ENCODE measurements at regions not wholly inside any gene's neighbourhood (a gene's known extent, or its start where the extent isn't known, plus 50 kb on each side); places are given as distances from the start of the nearest gene placed in this dataset.
"Not testable (repeated sequence)": the region's sequence is repeated elsewhere in the genome, so short reads cannot be mapped to it uniquely, and the experiment has no call there.

- DNase-seq (ENCODE audit: low spot score), result no peak
These were observed 131.2 kb upstream of the RCN1 start for GRCh38 chr11:31959716-31960115.

DNA sequence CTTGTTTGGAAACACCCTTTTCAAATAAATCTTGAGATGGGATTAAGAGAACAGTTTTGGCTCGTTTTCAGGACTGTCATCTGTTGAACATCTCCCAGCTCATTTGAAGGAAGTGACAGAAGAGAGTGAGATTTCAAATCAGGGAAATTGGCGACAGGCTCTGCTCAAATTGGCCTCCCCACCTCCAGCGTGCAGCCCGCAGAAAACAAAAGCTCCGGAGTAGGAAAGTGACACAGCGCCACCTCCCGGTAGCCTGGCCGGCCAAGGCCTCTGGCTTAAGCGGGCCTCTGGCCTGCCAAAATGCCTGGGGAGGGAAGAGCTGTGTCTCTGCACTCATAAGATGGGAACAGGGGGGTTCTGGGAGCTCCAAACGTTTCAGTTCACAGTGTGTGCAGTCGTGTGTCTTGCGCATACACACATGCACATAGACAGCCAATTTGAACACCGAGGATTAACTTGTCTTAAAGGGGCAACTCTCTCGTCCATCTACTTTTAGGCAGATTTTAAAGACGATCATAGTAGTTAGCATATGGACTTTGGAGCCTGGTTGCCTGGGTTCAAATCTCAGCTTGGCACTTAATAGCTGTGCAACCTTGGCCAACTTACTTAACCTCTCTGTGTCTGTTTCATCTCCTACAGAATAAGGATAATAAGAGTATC is 132.7 kb upstream of the RCN1 start:
- peak; percentile 40 for DNase-seq (ENCODE audit: low spot score)
- no peaks in the 10 kb centered on the region for H3K27me3 Mint-ChIP-seq (ENCODE audit: low read depth)
- no peak overlapping the region for H3K4me3 Mint-ChIP-seq
- no peaks in the 10 kb centered on the region for H3K4me1 Mint-ChIP-seq (ENCODE audit: low read depth)
- no peaks in the 10 kb centered on the region for H3K9me3 Mint-ChIP-seq
- no peak overlapping the region for H3K27ac Mint-ChIP-seq
- H3K36me3 Mint-ChIP-seq (ENCODE audit: low read depth), result no peaks in the 10 kb centered on the region

More at GRCh38 chr11:31959716-31960115, 131.2 kb upstream of the RCN1 start:
- Mint-ChIP-seq H3K9me3 (no peaks in the 10 kb centered on the region), H3K4me1 (ENCODE audit: low read depth) (no peaks in the 10 kb centered on the region), H3K27ac (no peak overlapping the region), H3K36me3 (ENCODE audit: low read depth) (no peaks in the 10 kb centered on the region), H3K27me3 (ENCODE audit: low read depth) (no peaks in the 10 kb centered on the region), H3K4me3 (no peak overlapping the region)

GRCh38 chr11:31957674-31958073 is 133.2 kb upstream of the RCN1 start:
- no peaks in the 10 kb centered on the region for H3K27me3 Mint-ChIP-seq (ENCODE audit: low read depth)
- no peak for DNase-seq (ENCODE audit: low spot score)
- H3K36me3 Mint-ChIP-seq (ENCODE audit: low read depth), result no peaks in the 10 kb centered on the region
- no peaks in the 10 kb centered on the region for H3K9me3 Mint-ChIP-seq
- no peak overlapping the region for H3K4me3 Mint-ChIP-seq
- no peaks in the 10 kb centered on the region for H3K4me1 Mint-ChIP-seq (ENCODE audit: low read depth)
- H3K27ac Mint-ChIP-seq, result no peak overlapping the region

DNA sequence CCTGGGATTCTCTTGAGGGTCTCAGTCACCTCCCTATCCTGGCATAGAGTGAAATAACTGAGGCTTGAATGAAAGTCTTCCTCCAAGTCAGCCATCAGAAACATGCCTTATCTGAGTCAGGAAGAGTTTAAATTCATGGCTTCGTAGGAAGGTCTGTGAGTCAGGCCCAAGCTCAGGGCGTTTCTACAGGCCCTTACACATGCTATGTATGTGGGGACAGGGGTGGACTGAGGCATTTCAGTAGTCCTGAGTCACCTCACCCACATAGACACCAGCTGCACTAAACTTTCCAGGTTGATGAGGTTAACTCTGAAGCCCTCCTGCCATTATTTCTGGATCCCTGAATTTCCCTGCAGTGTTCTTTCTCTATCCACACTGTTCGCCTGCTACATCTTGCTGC is 134.6 kb upstream of the RCN1 start:
- H3K9me3 Mint-ChIP-seq, result no peaks in the 10 kb centered on the region
- H3K4me3 Mint-ChIP-seq, result no peak overlapping the region
- no peak overlapping the region for H3K27ac Mint-ChIP-seq
- no peaks in the 10 kb centered on the region for H3K36me3 Mint-ChIP-seq (ENCODE audit: low read depth)
- peaks cover 5% of the 10 kb centered on the region for H3K27me3 Mint-ChIP-seq (ENCODE audit: low read depth)
- DNase-seq (ENCODE audit: low spot score), result no peak
- H3K4me1 Mint-ChIP-seq (ENCODE audit: low read depth), result no peaks in the 10 kb centered on the region

- no peaks in the 10 kb centered on the region for H3K36me3 Mint-ChIP-seq (ENCODE audit: low read depth)
- peaks cover 9% of the 10 kb centered on the region for H3K27me3 Mint-ChIP-seq (ENCODE audit: low read depth)
- DNase-seq (ENCODE audit: low spot score), result no peak
- H3K9me3 Mint-ChIP-seq, result no peaks in the 10 kb centered on the region
- H3K4me3 Mint-ChIP-seq, result no peak overlapping the region
- no peak overlapping the region for H3K27ac Mint-ChIP-seq
- H3K4me1 Mint-ChIP-seq (ENCODE audit: low read depth), result no peaks in the 10 kb centered on the region
These were observed 135.0 kb upstream of the RCN1 start for GRCh38 chr11:31955838-31956237.

GRCh38 chr11:31953803-31954327 is 137.0 kb upstream of the RCN1 start:
- no peaks in the 10 kb centered on the region for H3K36me3 Mint-ChIP-seq (ENCODE audit: low read depth)
- peaks cover 12% of the 10 kb centered on the region for H3K4me1 Mint-ChIP-seq (ENCODE audit: low read depth)
- H3K9me3 Mint-ChIP-seq, result no peaks in the 10 kb centered on the region
- H3K27me3 Mint-ChIP-seq (ENCODE audit: low read depth), result peaks cover 15% of the 10 kb centered on the region
- H3K4me3 Mint-ChIP-seq, result no peak overlapping the region
- no peak overlapping the region for H3K27ac Mint-ChIP-seq
- DNase-seq (ENCODE audit: low spot score), result no peak

- H3K27ac Mint-ChIP-seq, result peak overlapping the region; percentile 56
- not testable (repeated sequence) for H3K9me3 Mint-ChIP-seq; H3K36me3 Mint-ChIP-seq (ENCODE audit: low read depth); DNase-seq (ENCODE audit: low spot score)
- peaks cover 14% of the 10 kb centered on the region for H3K4me1 Mint-ChIP-seq (ENCODE audit: low read depth)
- peaks cover 20% of the 10 kb centered on the region for H3K27me3 Mint-ChIP-seq (ENCODE audit: low read depth)
- H3K4me3 Mint-ChIP-seq, result peak overlapping the region; percentile 0
These were observed 138.6 kb upstream of the PAX6 start for GRCh38 chr11:31949733-31950200.

- Mint-ChIP-seq H3K4me1 (ENCODE audit: low read depth) (peaks cover 16% of the 10 kb centered on the region), H3K36me3 (ENCODE audit: low read depth) (no peaks in the 10 kb centered on the region), H3K27me3 (ENCODE audit: low read depth) (peaks cover 23% of the 10 kb centered on the region), H3K9me3 (no peaks in the 10 kb centered on the region), H3K27ac (no peak overlapping the region), H3K4me3 (no peak overlapping the region)
- DNase-seq (ENCODE audit: low spot score), result no peak
These were observed 135.9 kb upstream of the PAX6 start for GRCh38 chr11:31947051-31947450.

DNA sequence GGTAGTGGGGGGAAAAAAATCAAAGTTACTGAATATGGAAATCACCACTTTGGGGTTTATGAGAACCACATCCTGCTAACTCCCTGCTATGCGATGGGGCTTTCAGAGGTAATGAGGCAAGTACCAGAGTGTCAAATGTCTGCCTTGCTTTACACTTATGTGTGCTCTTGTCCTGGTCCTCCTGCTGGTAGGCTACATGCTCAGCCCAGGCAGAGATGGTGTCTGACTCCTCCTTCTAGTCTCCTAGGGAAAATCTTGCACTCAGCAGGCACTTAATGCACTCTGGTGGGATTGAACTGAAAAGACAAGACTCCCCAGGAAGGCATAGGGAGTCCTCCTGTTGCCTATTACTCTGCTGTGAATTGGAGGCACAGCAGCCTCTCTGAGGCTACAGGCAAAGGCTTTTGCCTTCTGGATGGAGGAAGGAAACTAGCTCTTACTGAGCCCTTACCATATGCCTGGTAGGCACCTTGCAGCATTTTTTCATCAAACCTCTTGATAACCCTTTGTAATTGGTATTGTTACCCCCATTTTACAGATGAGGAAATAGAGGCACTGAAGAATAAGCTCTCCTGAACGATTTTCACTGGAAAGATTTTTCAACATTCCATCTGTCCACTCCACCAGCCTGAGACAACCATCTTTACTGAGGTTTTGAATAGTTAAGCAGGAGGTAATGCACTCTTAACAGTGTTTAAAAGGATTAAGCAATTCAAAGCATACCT is 132.1 kb upstream of the PAX6 start:
- Mint-ChIP-seq H3K9me3 (no peaks in the 10 kb centered on the region), H3K27me3 (ENCODE audit: low read depth) (peaks cover 24% of the 10 kb centered on the region), H3K27ac (no peak overlapping the region), H3K4me1 (ENCODE audit: low read depth) (peaks cover 2% of the 10 kb centered on the region), H3K36me3 (ENCODE audit: low read depth) (no peaks in the 10 kb centered on the region), H3K4me3 (no peak overlapping the region)
- no peak for DNase-seq (ENCODE audit: low spot score)

DNA sequence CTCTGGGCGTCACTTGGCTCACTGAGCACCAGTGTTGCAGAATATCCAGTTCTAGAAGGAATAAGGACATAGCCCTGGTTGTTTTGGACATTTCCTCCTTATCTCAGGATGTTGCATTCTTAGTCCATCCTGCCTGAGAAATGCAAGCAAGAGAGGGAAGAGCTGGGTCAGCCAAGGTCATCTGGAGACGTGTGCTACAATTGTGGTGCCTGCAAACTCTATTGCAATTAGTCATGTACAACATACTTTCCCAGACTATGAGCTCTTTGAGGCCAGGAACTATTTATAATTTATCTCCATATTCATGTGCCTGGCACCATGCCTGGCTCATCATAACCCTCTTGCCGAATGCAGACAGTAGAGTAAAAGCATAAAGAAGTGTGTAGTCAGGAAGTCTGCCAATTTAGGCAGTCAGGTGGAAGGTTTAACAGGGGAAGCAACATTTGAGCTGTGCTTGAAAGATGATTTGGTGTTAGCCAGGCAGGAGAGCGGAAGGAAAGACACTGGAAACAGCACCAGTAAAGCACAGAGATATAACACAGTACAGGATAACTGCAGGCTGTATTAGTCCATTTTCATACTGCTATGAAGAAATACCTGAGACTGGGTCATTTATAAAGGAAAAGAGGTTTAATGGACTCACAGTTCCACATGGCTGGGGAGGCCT is 129.4 kb upstream of the PAX6 start:
- DNase-seq (ENCODE audit: low spot score), result no peak
- H3K4me1 Mint-ChIP-seq (ENCODE audit: low read depth), result peaks cover 2% of the 10 kb centered on the region

GRCh38 chr11:31939004-31939403 is 127.9 kb upstream of the PAX6 start:
- Mint-ChIP-seq H3K4me1 (ENCODE audit: low read depth) (peaks cover 2% of the 10 kb centered on the region), H3K27ac (no peak overlapping the region), H3K4me3 (no peak overlapping the region), H3K36me3 (ENCODE audit: low read depth) (no peaks in the 10 kb centered on the region), H3K9me3 (no peaks in the 10 kb centered on the region), H3K27me3 (ENCODE audit: low read depth) (peaks cover 15% of the 10 kb centered on the region)
- DNase-seq (ENCODE audit: low spot score), result no peak

More for the DNA sequence above, 129.4 kb upstream of the PAX6 start:
- H3K36me3 Mint-ChIP-seq (ENCODE audit: low read depth), result no peaks in the 10 kb centered on the region
- H3K27me3 Mint-ChIP-seq (ENCODE audit: low read depth), result peaks cover 19% of the 10 kb centered on the region
- H3K27ac Mint-ChIP-seq, result no peak overlapping the region
- H3K4me3 Mint-ChIP-seq, result no peak overlapping the region
- no peaks in the 10 kb centered on the region for H3K9me3 Mint-ChIP-seq

DNA sequence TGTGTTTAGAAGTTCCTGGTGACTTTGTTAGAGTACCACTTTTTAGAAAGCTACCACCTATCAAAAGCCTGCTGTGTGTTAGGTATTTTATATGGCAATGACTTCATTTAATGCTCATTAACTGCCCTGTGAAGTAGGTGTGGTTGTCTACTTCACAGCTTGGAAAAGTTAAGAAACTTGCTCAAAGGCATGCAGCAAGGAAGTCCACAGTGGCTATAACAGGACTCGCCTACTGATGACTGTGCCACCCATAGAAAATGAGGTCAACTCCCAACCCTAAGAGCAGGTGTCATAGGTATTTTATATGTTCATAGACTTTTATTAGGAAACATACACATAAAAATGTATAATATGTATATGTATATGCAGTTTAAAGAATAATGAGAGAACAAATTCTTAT is 125.2 kb upstream of the PAX6 start:
- H3K9me3 Mint-ChIP-seq, result no peaks in the 10 kb centered on the region
- no peaks in the 10 kb centered on the region for H3K36me3 Mint-ChIP-seq (ENCODE audit: low read depth)
- no peaks in the 10 kb centered on the region for H3K4me1 Mint-ChIP-seq (ENCODE audit: low read depth)
- H3K27me3 Mint-ChIP-seq (ENCODE audit: low read depth), result peaks cover 12% of the 10 kb centered on the region
- H3K4me3 Mint-ChIP-seq, result no peak overlapping the region
- no peak for DNase-seq (ENCODE audit: low spot score)
- H3K27ac Mint-ChIP-seq, result no peak overlapping the region

DNA sequence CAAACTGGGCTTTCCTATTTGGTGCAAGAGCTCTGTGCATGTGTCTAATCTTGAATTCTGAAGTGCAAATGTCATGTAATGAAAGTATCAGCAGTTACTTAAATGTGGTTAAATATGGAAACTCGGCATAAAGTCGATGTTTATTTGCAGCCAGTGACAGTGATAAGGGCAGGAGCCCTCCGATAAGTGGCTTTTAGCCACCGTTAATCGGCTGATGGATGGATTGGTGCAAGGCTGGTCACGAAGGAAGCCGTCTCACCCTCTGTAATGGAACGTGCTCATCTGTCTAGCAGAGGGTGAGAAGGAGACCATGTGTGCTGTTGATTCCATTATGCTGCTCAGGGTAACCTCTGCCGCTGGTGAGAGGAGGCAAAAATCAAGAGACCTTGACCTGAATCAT is 121.8 kb upstream of the PAX6 start:
- Mint-ChIP-seq H3K27me3 (ENCODE audit: low read depth) (no peaks in the 10 kb centered on the region), H3K27ac (no peak overlapping the region), H3K4me1 (ENCODE audit: low read depth) (no peaks in the 10 kb centered on the region), H3K9me3 (no peaks in the 10 kb centered on the region), H3K4me3 (no peak overlapping the region), H3K36me3 (ENCODE audit: low read depth) (no peaks in the 10 kb centered on the region)
- DNase-seq (ENCODE audit: low spot score), result no peak

DNA sequence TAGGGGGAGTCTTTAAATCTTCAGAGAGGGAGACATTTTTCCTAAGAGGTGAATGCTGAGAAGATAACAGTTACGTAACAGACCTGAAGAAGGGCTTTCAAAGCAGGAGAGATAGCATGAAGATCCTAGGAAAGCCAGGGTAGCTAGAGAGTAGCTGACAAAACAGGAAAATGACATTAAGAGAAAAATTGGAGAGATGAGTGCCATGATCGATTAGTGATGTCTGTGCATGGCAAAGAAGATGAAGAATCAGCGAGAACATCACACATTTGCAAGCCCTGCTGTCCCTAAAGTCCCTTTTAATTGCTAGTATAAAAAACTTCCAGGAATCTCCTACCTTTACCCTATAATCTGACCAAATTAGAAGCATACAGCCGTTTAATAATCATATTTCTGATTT is 116.9 kb upstream of the PAX6 start:
- Mint-ChIP-seq H3K9me3 (no peaks in the 10 kb centered on the region), H3K27me3 (ENCODE audit: low read depth) (no peaks in the 10 kb centered on the region)
- DNase-seq (ENCODE audit: low spot score), result no peak

More for the DNA sequence above, 116.9 kb upstream of the PAX6 start:
- Mint-ChIP-seq H3K36me3 (ENCODE audit: low read depth) (no peaks in the 10 kb centered on the region), H3K27ac (no peak overlapping the region), H3K4me3 (no peak overlapping the region), H3K4me1 (ENCODE audit: low read depth) (no peaks in the 10 kb centered on the region)
